ENCODE measurements at regions not wholly inside any gene's neighbourhood (a gene's known extent, or its start where the extent isn't known, plus 50 kb on each side); places are given as distances from the start of the nearest gene placed in this dataset.

DNA sequence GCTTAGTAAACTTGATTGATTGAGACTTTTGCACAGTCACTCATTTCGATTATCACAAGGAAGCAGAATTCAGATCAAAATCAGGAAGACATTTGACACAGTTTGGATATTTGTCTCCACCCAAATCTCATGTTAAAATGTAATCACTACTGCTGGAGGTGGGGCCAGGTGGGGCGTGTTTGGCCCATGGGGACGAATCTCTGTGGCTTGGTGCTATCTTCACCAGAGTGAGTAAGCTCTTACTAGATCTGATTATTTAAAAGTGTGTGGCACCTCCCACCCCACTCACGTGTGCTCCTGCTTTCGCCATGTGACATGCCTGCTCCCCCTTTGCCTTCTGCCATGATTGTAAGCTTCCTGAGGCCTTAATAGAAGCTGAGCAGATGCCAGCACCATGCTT lies 291.4 kb downstream of the PCNX1 start:
- WGBS, result 74% methylated on average over 5 of the region's 5 CpGs
- no peaks in the 10 kb centered on the region for H3K36me3 ChIP-seq (ENCODE audit: control insufficient read depth in 4 of 4, insufficient read depth in 3 of 4, low read depth in 1 of 4, low read length in 3 of 4)
- H3K9ac ChIP-seq (ENCODE audit: low read depth in 1 of 2, low read length in 2 of 2), result no peak overlapping the region
- no peaks in the 10 kb centered on the region for H3K4me1 ChIP-seq (ENCODE audit: control insufficient read depth in 4 of 4, insufficient read depth in 4 of 4, low read length in 3 of 4)
- no peaks in the 10 kb centered on the region for H3K27me3 ChIP-seq (ENCODE audit: control insufficient read depth in 4 of 4, insufficient read depth in 4 of 4, low read length in 3 of 4)
- H3K4me3 ChIP-seq (ENCODE audit: low read depth in 1 of 3, low read length in 3 of 3), result no peak overlapping the region
- H3K27ac ChIP-seq (ENCODE audit: low read depth in 1 of 2, low read length in 2 of 2), result no peak overlapping the region
- no peak for TF ChIP-seq TAF1 (conservative IDR thresholded peaks at IDR 0.05)
- TF ChIP-seq, protein P1, sequence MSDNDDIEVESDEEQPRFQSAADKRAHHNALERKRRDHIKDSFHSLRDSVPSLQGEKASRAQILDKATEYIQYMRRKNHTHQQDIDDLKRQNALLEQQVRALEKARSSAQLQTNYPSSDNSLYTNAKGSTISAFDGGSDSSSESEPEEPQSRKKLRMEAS (IDR thresholded peaks at IDR 0.05), result no peak
- no peak for TF ChIP-seq RXRA (IDR thresholded peaks at IDR 0.05)
- TF ChIP-seq, protein P2, sequence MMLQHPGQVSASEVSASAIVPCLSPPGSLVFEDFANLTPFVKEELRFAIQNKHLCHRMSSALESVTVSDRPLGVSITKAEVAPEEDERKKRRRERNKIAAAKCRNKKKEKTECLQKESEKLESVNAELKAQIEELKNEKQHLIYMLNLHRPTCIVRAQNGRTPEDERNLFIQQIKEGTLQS (IDR thresholded peaks at IDR 0.05), result no peak
- TF ChIP-seq HNF4A (conservative IDR thresholded peaks at IDR 0.05), result no peak
- no peak for TF ChIP-seq HNF4G (IDR thresholded peaks at IDR 0.05)
- TF ChIP-seq NR2F2 (IDR thresholded peaks at IDR 0.05), result no peak
- TF ChIP-seq, protein P3, sequence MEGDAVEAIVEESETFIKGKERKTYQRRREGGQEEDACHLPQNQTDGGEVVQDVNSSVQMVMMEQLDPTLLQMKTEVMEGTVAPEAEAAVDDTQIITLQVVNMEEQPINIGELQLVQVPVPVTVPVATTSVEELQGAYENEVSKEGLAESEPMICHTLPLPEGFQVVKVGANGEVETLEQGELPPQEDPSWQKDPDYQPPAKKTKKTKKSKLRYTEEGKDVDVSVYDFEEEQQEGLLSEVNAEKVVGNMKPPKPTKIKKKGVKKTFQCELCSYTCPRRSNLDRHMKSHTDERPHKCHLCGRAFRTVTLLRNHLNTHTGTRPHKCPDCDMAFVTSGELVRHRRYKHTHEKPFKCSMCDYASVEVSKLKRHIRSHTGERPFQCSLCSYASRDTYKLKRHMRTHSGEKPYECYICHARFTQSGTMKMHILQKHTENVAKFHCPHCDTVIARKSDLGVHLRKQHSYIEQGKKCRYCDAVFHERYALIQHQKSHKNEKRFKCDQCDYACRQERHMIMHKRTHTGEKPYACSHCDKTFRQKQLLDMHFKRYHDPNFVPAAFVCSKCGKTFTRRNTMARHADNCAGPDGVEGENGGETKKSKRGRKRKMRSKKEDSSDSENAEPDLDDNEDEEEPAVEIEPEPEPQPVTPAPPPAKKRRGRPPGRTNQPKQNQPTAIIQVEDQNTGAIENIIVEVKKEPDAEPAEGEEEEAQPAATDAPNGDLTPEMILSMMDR (IDR thresholded peaks at IDR 0.05; ENCODE audit: low read depth, low read length, missing input control), result no peak
- no peak for DNase-seq (ENCODE audit: low spot score)
- no peaks in the 10 kb centered on the region for H3K9me3 ChIP-seq (ENCODE audit: control insufficient read depth in 4 of 4, low read length in 3 of 4)

- WGBS, result 96% methylated on average over 1 of the region's 1 CpG
- TF ChIP-seq SP1 (IDR thresholded peaks at IDR 0.05) (no peak), JUND (IDR thresholded peaks at IDR 0.05) (no peak), TAF1 (conservative IDR thresholded peaks at IDR 0.05) (no peak), ZBTB33 (IDR thresholded peaks at IDR 0.05) (no peak), FOXA2 (IDR thresholded peaks at IDR 0.05) (no peak), HNF4G (IDR thresholded peaks at IDR 0.05) (no peak), FOXA1 (IDR thresholded peaks at IDR 0.05) (no peak)
- TF ChIP-seq, protein P2 (IDR thresholded peaks at IDR 0.05), result no peak
- TF ChIP-seq, protein P3 (IDR thresholded peaks at IDR 0.05; ENCODE audit: low read depth, low read length, missing input control), result no peak
- no peak overlapping the region for H3K9ac ChIP-seq (ENCODE audit: low read depth in 1 of 2, low read length in 2 of 2)
These were observed 294.6 kb downstream of the PCNX1 start for GRCh38 chr14:71201840-71202239.

More at GRCh38 chr14:71201840-71202239, 294.6 kb downstream of the PCNX1 start:
- Histone ChIP-seq H3K9me3 (ENCODE audit: control insufficient read depth in 4 of 4, low read length in 3 of 4) (no peaks in the 10 kb centered on the region), H3K27ac (ENCODE audit: low read depth in 1 of 2, low read length in 2 of 2) (no peak overlapping the region), H3K27me3 (ENCODE audit: control insufficient read depth in 4 of 4, insufficient read depth in 4 of 4, low read length in 3 of 4) (no peaks in the 10 kb centered on the region), H3K4me1 (ENCODE audit: control insufficient read depth in 4 of 4, insufficient read depth in 4 of 4, low read length in 3 of 4) (no peaks in the 10 kb centered on the region), H3K36me3 (ENCODE audit: control insufficient read depth in 4 of 4, insufficient read depth in 3 of 4, low read depth in 1 of 4, low read length in 3 of 4) (no peaks in the 10 kb centered on the region), H3K4me3 (ENCODE audit: low read depth in 1 of 3, low read length in 3 of 3) (no peak overlapping the region)
- no peak for DNase-seq (ENCODE audit: low spot score)
